Activated CD4-positive, alpha-beta T cell treated with anti-CD3 and anti-CD28 coated beads, Interleukin-2, amount 10 ng/mL, durations not matched to agents 24 days and 14 days (primary cell): ENCODE measurements at regions not wholly inside any gene's neighbourhood (a gene's known extent, or its start where the extent isn't known, plus 50 kb on each side); places are given as distances from the start of the nearest gene placed in this dataset.

ENCODE experiments used
- DNase-seq: peaks from one replicate; pipeline ENCODE4 v3.0.0; 2022
- H3K27ac Mint-ChIP-seq: one replicate; pipeline ENCODE4 v1.8.0; 2022; ENCODE audit warnings: mild to moderate bottlenecking, mixed read lengths
- H3K27me3 Mint-ChIP-seq: one replicate; pipeline ENCODE4 v1.8.0; 2022; ENCODE audit warnings: mixed read lengths
- H3K36me3 Mint-ChIP-seq: one replicate; pipeline ENCODE4 v1.8.0; 2022; ENCODE audit warnings: low read depth, mild to moderate bottlenecking, mixed read lengths
- H3K4me1 Mint-ChIP-seq: one replicate; pipeline ENCODE4 v1.8.0; 2021; ENCODE audit warnings: mixed read lengths
- H3K4me3 Mint-ChIP-seq: one replicate; pipeline ENCODE4 v1.8.0; 2022; ENCODE audit warnings: mild to moderate bottlenecking, moderate library complexity, mixed read lengths
- H3K9me3 Mint-ChIP-seq: one replicate; pipeline ENCODE4 v1.8.0; 2021; ENCODE audit warnings: mixed read lengths
- intact Hi-C: fragments of 100-400 bp; cut with micrococcal nuclease; formaldehyde crosslinking; loops from one replicate; pipeline ENCODE4 v1.15.1; 2023

GRCh38 chr5:82862261-82862660 is 214.9 kb downstream of the TMEM167A start:
- Mint-ChIP-seq H3K36me3 (no peaks in the 10 kb centered on the region), H3K27me3 (no peaks in the 10 kb centered on the region), H3K27ac (no peak overlapping the region), H3K4me1 (no peaks in the 10 kb centered on the region), H3K4me3 (no peak overlapping the region), H3K9me3 (no peaks in the 10 kb centered on the region)
- intact Hi-C loops = no loop called here
- DNase-seq = no peak

- Mint-ChIP-seq H3K27ac (no peak overlapping the region), H3K4me3 (no peak overlapping the region), H3K4me1 (no peaks in the 10 kb centered on the region), H3K27me3 (no peaks in the 10 kb centered on the region), H3K9me3 (no peaks in the 10 kb centered on the region), H3K36me3 (no peaks in the 10 kb centered on the region)
- intact Hi-C loops = no loop called here
- DNase-seq = no peak
Measured at GRCh38 chr5:82861701-82862100, 215.5 kb downstream of the TMEM167A start.

GRCh38 chr5:82859451-82860140 is 217.6 kb downstream of the TMEM167A start:
- DNase-seq = no peak
- Mint-ChIP-seq H3K27me3 (no peaks in the 10 kb centered on the region), H3K36me3 (no peaks in the 10 kb centered on the region), H3K9me3 (no peaks in the 10 kb centered on the region), H3K4me1 (no peaks in the 10 kb centered on the region), H3K27ac (no peak overlapping the region), H3K4me3 (no peak overlapping the region)
- intact Hi-C loops = no loop called here

GRCh38 chr5:82858151-82859025 is 218.8 kb downstream of the TMEM167A start:
- no peak for DNase-seq
- H3K4me1 Mint-ChIP-seq = no peaks in the 10 kb centered on the region
- intact Hi-C loops = no loop called here
- no peaks in the 10 kb centered on the region for H3K9me3 Mint-ChIP-seq
- H3K36me3 Mint-ChIP-seq = no peaks in the 10 kb centered on the region
- no peak overlapping the region for H3K4me3 Mint-ChIP-seq
- H3K27me3 Mint-ChIP-seq = no peaks in the 10 kb centered on the region
- no peak overlapping the region for H3K27ac Mint-ChIP-seq

GRCh38 chr5:82855893-82856550 is 221.2 kb downstream of the TMEM167A start:
- no peaks in the 10 kb centered on the region for H3K4me1 Mint-ChIP-seq
- H3K4me3 Mint-ChIP-seq = no peak overlapping the region
- H3K36me3 Mint-ChIP-seq = no peaks in the 10 kb centered on the region
- no peaks in the 10 kb centered on the region for H3K9me3 Mint-ChIP-seq
- intact Hi-C loops = no loop called here
- no peak for DNase-seq
- H3K27me3 Mint-ChIP-seq = no peaks in the 10 kb centered on the region
- H3K27ac Mint-ChIP-seq = no peak overlapping the region

GRCh38 chr5:82854956-82855355 is 222.2 kb downstream of the TMEM167A start:
- Mint-ChIP-seq H3K4me3 (no peak overlapping the region), H3K9me3 (no peaks in the 10 kb centered on the region), H3K36me3 (no peaks in the 10 kb centered on the region), H3K4me1 (no peaks in the 10 kb centered on the region), H3K27ac (no peak overlapping the region), H3K27me3 (no peaks in the 10 kb centered on the region)
- no peak for DNase-seq
- intact Hi-C loops = no loop called here

GRCh38 chr5:82851471-82851870 is 225.7 kb downstream of the TMEM167A start:
- H3K36me3 Mint-ChIP-seq = no peaks in the 10 kb centered on the region
- no peaks in the 10 kb centered on the region for H3K4me1 Mint-ChIP-seq
- no peak overlapping the region for H3K27ac Mint-ChIP-seq
- no peak for DNase-seq
- no peaks in the 10 kb centered on the region for H3K9me3 Mint-ChIP-seq
- H3K4me3 Mint-ChIP-seq = no peak overlapping the region
- H3K27me3 Mint-ChIP-seq = no peaks in the 10 kb centered on the region
- intact Hi-C loops = no loop called here

GRCh38 chr5:82850393-82850792 is 226.8 kb downstream of the TMEM167A start:
- H3K27me3 Mint-ChIP-seq = no peaks in the 10 kb centered on the region

GRCh38 chr5:82849885-82850284 is 227.3 kb downstream of the TMEM167A start:
- DNase-seq = no peak
- intact Hi-C loops = no loop called here
- no peaks in the 10 kb centered on the region for H3K36me3 Mint-ChIP-seq

More at GRCh38 chr5:82850393-82850792, 226.8 kb downstream of the TMEM167A start:
- intact Hi-C loops = no loop called here
- no peak for DNase-seq
- no peaks in the 10 kb centered on the region for H3K4me1 Mint-ChIP-seq
- no peaks in the 10 kb centered on the region for H3K36me3 Mint-ChIP-seq
- H3K4me3 Mint-ChIP-seq = no peak overlapping the region
- no peak overlapping the region for H3K27ac Mint-ChIP-seq
- no peaks in the 10 kb centered on the region for H3K9me3 Mint-ChIP-seq

GRCh38 chr5:82847562-82847961 is 229.6 kb downstream of the TMEM167A start:
- no peak for DNase-seq
- intact Hi-C loops = no loop called here
- H3K4me1 Mint-ChIP-seq = no peaks in the 10 kb centered on the region
- H3K27me3 Mint-ChIP-seq = peaks cover 4% of the 10 kb centered on the region
- H3K9me3 Mint-ChIP-seq = peaks cover 5% of the 10 kb centered on the region
- no peak overlapping the region for H3K27ac Mint-ChIP-seq
- no peak overlapping the region for H3K4me3 Mint-ChIP-seq
- H3K36me3 Mint-ChIP-seq = no peaks in the 10 kb centered on the region

More at GRCh38 chr5:82849885-82850284, 227.3 kb downstream of the TMEM167A start:
- H3K4me1 Mint-ChIP-seq = no peaks in the 10 kb centered on the region
- H3K9me3 Mint-ChIP-seq = no peaks in the 10 kb centered on the region
- no peak overlapping the region for H3K27ac Mint-ChIP-seq
- H3K4me3 Mint-ChIP-seq = no peak overlapping the region
- peaks cover 4% of the 10 kb centered on the region for H3K27me3 Mint-ChIP-seq

GRCh38 chr5:82839881-82840280 is 237.3 kb downstream of the TMEM167A start:
- Mint-ChIP-seq H3K4me1 (no peaks in the 10 kb centered on the region), H3K4me3 (no peak overlapping the region), H3K27ac (no peak overlapping the region), H3K27me3 (no peaks in the 10 kb centered on the region), H3K36me3 (no peaks in the 10 kb centered on the region), H3K9me3 (peaks cover 20% of the 10 kb centered on the region)
- intact Hi-C loops = no loop called here
- DNase-seq = no peak

- peaks cover 21% of the 10 kb centered on the region for H3K9me3 Mint-ChIP-seq
- no peak overlapping the region for H3K27ac Mint-ChIP-seq
- intact Hi-C loops = no loop called here
- H3K4me1 Mint-ChIP-seq = no peaks in the 10 kb centered on the region
- H3K27me3 Mint-ChIP-seq = peaks cover 2% of the 10 kb centered on the region
- no peak for DNase-seq
- no peaks in the 10 kb centered on the region for H3K36me3 Mint-ChIP-seq
- no peak overlapping the region for H3K4me3 Mint-ChIP-seq
Measured at GRCh38 chr5:82835488-82835887, 241.7 kb downstream of the TMEM167A start.

- Mint-ChIP-seq H3K27ac (no peak overlapping the region), H3K36me3 (no peaks in the 10 kb centered on the region), H3K27me3 (peaks cover 2% of the 10 kb centered on the region), H3K4me1 (no peaks in the 10 kb centered on the region), H3K4me3 (no peak overlapping the region), H3K9me3 (peaks cover 21% of the 10 kb centered on the region)
- intact Hi-C loops = no loop called here
- DNase-seq = no peak
Measured at GRCh38 chr5:82834151-82834550, 243.0 kb downstream of the TMEM167A start.

- Mint-ChIP-seq H3K4me1 (no peaks in the 10 kb centered on the region), H3K36me3 (no peaks in the 10 kb centered on the region), H3K4me3 (no peak overlapping the region), H3K27ac (no peak overlapping the region), H3K27me3 (peaks cover 2% of the 10 kb centered on the region), H3K9me3 (peaks cover 21% of the 10 kb centered on the region)
- intact Hi-C loops = no loop called here
- DNase-seq = no peak
Measured at GRCh38 chr5:82833277-82833676, 243.9 kb downstream of the TMEM167A start.
